GM18867 (cell line): ENCODE measurements at regions not wholly inside any gene's neighbourhood (a gene's known extent, or its start where the extent isn't known, plus 50 kb on each side); places are given as distances from the start of the nearest gene placed in this dataset.

Source experiments
- ATAC-seq: cut with Tn5 transposase; IDR thresholded peaks from one replicate; pipeline ENCODE4 v1.9.1; 2021; ENCODE audit warnings: mild to moderate bottlenecking, moderate library complexity; ENCODE audit not compliant: unreplicated experiment

DNA sequence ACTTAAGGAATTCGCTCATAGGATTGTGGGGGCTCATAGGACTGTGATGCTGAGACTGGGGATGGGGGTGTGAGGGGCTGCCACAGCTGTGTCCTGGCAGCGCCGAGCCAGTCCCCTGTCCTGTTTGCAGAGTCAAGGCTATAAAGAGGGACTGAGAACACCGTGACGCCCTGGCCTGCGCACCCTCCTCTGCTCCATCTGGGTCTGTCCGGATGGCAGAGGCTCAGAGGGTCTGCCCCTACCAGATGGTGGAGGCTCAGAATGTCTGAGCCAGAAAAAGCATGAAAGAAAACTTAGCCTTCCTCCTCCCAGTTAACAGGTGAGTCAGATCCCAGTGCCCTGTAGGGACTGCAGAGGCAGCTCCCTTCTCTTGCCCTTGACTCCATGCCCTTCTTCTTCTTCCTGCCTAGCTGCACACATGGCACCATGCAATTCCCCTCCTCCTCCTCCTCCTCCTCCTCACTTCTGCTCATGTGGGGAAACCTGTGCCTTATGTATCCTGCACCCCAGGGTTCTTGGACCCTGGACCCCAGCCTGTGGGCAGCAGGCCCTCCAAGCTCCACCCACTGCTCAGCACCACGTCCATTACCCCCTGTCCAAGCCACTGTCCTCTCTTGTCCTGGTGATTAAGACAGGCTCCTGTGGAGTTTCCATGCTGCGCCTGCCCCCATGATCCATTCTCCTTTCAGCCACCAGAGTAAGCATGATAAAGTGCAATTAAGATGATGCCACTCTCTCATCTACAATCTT, 410.0 kb upstream of the SULF2 start:
- ATAC-seq, result no peak

DNA sequence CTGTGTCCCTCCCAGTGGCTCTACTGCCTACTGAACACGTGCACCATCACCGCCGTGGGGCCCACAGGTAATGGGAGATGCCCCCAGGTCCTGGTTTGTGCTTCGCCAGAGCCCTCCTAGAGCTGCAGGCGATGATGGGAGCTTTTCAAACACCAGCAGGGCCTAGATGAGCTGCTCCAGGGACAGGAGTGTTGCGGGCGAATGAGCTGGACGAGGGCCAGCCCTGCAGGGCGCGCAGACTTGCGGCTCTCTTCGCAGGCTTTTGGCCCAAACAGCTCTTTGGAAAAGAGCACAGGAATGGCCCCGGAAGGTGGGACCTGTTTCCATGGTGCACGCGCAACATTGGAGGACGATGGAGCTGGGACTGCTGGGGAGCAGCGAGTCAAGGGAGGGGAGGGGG, 409.3 kb upstream of the SULF2 start:
- ATAC-seq, result no peak

DNA sequence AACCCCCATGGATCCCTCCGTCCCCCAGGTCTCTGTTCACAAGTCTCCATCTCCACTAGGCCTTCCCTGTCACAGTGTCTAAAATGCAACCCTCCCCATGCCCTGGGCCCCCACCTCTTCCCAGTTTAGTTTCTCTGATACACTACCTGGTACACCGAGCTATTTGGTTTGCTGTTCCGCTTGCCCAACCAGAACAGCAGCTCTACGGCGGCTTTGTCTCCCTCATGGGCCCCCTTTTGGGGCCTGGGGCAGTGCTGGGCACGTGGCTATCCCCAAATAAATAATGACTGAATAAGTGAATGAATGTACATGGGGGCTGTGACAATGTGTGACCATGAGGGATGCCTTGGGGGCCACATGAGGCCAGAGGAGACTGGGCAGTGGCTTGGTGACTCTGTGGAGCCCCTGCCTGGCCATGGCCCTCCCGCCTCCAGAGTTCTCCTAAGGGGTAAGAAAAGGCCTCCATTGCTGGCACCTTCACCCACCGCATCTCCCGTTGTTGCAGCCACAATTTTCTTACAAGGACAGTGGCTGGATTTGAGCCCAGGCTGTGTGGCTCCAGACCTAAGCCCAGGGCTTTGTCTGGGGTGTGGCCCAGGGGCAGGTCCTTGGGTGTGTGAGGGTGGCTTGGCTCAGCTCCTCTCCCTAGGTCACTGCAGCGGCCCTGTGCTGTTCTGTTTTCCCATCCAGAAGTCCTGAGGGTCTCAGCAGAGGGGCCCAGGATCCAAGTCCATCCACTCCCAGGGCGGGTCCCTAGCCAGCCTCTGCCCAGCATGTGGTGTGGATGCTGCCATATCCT, 408.5 kb upstream of the SULF2 start:
- ATAC-seq, result no peak

DNA sequence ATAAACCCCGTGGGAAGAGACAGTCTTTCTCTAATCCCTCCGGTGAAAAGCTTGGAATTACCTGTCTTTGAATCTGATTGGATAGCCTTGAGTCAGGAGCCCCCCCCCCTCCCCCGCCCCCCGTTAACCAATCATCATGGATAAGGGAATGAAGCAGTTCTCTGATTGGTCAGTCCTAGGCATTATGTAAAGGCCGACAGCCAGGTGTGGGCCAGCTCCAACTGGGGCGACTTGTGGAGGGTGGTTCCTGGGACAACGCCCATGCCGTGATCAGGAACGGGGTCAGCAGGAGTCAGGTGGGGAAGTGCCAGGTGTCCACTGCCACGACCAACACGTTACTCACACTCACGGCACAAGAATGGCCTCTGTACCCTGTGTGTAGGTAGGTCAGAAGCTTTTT, 406.8 kb upstream of the SULF2 start:
- no peak for ATAC-seq

DNA sequence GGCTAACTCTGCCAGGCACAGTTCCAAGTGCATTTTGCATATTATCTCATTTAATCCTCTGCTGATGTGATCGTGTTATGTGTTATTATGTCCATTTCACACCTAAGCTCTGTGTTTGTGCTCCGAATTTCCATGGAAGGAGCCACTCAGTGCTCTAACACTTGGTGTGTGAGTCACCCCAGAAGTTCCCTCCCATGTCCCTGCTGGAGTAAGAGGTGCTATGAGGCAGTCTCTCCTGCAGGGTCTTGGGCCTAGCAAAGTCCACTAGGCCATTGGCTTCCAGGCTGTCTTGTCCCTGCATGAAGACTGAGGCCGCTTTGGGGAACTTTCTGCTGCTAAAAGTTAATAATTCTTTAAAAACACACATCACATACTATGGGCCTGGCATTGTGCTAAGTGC, 405.9 kb upstream of the SULF2 start:
- no peak for ATAC-seq

DNA sequence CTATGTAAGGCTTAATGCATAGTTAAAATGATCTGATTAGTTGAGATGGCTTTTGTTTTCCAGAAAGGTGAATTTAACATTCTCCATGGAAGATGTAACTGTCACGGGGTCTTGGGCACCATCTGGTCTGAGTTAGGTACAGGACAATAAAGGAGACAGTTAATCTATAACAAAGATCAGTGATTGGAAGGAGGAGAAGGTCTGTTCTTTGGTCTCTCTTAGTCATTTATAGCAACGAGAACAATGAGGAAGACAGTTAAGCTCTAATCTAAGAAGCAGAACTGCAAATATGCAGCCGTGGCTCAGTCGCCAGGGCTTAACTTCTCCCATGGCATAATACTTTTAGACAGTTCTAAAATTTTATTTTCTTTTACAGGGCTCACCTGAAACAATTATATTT, 405.5 kb upstream of the SULF2 start:
- no peak for ATAC-seq

DNA sequence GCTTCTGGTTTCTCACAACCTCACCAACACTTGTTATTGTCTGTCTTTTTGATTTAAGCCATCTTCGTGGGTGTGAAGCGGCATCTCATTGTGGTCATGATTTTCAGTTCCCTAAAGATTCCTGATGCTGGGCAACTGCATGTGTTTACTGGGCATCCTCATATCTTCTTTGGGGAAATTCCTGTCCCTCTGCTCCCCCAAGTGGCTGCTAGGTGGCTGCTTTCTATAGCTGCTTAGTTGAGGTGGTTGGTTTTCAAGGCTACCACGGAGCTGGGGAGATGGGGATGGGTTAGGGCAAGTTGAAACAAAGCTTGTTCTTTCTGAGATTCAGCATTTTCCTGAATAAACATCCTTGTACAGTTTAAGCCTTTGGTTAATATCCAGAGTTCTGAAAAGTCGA, 403.9 kb upstream of the SULF2 start:
- ATAC-seq, result no peak

DNA sequence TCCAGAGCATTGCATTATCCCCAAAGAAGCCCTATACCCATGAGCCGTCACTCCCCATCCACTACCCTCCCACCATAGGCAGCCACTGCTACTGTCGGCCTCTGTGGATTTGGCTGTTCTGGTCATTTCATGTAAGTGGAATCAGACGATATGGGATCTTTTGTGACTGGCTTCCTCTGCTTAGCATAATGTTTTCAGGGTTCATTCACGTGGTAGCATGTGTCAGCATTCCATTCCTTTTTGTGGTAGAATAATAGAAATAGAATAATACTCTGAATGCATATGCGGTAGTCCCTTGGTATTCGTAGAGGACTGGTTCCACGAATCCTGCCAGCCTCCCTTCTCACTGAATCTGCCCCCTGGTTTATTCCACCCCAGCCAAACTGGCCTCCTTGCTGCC, 402.6 kb upstream of the SULF2 start:
- no peak for ATAC-seq

DNA sequence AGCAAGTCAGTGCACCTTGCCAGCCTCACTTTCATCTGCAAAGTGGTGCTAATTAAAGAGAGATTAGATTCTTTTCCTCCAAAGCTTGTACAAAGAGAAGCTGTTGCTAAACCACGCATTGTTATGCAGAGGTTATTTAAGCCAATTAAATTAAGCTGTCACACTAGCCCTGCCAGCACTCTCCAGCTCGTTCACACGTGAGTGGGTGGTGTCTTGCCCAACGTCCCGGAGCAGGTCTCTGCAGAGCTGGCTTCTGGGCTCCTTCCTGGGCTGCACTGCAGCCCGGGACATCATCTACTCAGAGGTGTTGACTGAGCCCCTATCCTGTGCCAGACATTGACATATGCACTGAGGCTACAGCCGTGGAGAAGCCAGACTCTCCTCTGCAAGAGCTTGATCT, 401.6 kb upstream of the SULF2 start:
- ATAC-seq, result no peak

DNA sequence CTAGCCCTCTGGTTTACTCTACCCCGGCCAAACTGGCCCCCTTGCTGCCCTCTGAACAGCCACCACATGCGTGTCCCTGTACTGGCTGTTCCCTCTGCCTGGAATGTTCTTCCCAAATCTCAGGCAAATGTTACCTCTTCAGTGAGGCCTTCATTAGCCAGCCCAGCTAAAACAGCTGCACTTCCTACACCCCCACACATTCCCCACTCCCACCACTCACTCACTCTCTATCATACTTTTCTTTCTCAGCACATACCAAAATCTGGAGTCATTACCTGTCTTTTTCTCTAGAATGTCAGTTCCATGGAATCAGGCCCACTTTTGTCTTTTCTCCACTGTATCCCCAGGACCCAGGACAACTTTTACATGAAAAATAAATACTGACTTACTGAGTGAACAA, 401.2 kb upstream of the SULF2 start:
- no peak for ATAC-seq

DNA sequence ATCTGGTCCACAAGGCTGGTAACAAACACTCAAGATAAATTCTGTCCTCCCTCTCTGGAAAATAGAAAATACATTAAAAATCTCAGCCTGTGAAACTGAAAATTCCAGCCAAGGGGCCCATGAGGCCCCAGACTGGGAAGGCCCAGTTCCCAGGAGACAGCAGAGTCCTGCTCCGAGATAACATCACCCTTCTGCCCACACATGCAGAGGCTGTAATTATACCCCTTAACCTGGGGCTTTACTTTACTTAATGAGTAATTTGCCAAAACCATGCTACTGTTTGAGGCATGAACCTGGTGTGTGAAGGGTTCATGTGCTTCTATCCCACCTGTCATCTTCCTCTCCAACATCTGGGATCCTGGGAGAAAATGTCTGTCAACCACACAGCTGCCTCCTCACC, 398.9 kb upstream of the SULF2 start:
- no peak for ATAC-seq

DNA sequence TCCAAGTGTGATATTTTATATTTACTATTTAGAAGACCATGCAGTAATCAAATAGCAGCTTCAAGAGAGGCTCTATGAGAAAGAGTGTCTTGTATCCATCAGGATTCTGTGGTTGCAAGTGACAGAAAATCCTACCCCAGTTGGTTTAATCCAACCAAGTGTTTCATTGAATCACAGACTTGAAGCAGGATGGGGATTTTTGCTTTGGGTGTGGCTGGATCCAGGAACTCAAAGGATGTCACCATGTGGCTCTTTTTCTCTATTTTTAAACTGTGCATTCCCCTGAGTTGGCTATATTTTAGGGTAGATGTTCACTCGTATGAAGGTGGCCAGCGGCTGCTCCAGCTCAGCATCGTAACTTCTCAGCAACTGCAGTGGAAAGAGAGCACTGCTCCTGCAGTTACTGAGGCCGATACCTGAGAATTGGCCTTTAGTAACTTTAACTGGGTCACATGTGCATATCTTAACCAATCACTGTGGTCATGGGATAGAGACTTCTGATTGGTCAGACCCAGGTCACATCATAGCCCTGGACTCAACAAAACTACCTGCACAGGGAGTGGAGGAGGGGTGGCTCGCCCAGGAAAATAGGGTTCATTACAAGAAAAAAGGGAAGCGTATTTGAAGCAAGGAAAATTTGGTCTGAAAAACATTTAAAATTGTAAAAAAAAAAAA, 396.1 kb upstream of the SULF2 start:
- ATAC-seq, result no peak

DNA sequence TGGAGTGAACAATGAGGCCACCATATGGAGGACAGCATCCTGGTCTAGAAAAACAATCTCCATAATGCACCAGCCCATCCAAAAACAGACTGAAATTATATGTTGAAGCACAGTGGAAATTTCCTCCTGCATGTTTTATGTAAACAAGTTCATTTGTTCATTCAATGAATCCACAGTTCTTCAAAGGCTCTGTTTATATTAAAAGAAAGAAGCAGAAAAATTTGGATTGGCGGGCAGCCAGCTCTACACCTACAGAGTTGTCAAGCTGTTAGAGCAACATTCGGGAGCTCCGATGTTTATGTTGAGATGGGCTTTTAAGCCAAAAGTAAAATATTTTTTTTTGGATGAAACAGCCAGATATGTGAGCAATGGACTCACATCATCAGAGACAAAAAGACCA, 395.3 kb upstream of the SULF2 start:
- no peak for ATAC-seq

DNA sequence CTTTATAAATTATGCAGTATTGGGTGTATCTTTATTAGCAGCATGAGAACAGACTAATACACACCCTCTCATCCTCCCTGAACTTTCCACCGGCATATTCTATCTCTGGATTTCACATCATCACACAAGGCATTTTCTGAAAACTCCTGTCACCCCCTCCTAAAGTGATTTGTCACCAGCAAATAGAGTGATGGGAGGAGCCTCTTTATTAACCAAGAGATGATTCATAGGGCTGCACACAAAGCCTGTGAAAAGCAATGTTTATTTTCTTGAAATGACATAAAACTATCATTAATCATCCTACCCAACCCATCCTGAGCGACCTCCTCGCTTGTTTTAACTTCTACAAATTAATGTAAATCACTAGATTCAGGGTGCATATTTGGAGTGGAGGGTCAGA, 394.7 kb upstream of the SULF2 start:
- ATAC-seq, result no peak

DNA sequence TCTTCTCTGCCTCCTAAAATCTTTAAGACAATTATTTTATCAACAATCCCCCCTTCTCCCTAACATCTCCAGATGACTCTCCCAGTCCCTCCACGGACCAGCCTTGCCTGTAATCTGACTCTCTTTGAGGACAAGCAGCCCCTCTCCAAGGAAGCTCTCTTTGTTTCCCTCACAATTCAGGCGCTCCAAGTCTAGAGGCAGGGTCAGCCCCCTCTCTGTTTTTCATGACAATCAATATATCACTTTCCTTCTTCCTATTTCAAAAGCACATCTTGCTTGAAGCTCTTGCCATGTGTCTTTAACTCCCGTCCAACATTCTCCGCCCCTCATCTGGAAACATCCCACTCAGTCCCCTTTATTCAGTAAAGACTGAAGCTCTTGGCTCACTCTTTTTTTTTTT, 393.4 kb upstream of the SULF2 start:
- ATAC-seq, result no peak

DNA sequence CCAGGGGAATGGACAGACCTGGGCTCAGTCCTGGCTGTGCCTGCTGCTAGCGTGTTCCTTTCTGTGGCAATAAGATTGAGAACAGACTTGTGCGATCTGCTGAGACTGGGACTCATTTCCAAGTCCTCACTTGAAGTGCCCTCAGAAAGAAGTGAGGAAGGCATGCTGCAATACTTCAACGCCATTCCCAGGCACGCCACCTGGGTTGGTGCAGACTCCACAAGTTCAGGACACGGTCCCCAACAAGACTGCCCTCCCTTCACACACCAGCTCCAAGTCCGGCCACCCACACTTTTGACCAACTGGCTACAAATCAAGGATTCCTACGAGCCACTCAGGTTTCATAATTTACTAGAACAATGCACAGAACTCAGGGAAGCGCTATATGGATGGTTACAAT, 391.8 kb upstream of the SULF2 start:
- ATAC-seq, result no peak

DNA sequence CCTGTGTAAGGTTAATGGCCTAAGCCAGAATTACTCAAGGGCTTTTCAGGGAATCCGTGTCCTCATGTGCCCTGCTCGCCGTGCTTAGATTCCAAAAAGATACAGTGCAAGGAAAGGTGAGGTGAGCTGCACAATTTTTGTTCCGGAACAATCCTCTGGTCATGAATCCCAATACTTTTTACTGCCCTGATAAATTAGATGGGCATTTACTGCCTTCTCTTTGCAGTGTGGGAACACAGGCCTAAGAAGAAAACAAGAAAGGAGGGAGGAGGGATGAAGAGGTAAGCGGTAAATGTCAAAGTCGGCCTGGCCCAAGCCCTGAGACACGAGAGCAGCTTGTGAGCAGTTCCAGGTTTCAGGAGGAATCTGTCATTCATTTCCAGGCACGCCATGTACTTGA, 390.9 kb upstream of the SULF2 start:
- ATAC-seq, result no peak

DNA sequence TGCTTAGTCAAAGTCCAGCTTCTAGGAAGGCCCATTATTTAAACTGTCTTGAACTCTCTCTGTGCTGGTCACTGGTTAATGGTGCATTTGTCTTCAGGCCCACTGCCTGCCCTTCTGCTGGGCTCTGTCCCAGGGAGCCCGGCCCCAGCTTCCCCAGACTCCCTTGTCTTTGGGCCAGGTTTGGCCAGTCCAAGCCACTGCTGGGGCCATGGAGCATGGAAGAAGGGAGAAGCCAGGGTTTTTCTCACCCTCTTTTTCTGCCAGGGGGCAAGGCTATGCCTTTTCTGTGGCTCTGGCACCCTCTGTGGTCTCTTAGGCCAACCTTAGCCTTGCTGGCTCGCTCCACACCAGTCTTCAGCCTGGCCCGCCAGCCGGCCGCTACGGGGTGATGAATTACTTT, 390.0 kb upstream of the SULF2 start:
- ATAC-seq, result no peak

DNA sequence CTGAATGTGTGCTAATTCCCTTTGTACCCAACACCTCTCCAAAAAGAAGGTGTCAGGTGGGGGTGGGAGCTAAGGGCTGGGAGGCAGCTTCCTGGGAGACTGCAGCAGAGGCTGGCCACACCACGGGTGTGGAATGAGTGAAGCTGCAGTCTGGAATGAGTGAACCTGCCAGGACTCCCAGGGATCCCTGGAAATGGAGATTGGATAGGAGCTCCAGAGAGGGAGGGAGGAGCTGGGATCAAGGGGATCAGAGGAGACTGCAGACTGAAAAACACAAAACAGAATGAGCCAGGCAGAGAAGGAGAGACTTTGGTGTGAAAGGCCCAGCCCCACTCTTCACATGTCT, 387.0 kb upstream of the SULF2 start:
- ATAC-seq, result no peak

DNA sequence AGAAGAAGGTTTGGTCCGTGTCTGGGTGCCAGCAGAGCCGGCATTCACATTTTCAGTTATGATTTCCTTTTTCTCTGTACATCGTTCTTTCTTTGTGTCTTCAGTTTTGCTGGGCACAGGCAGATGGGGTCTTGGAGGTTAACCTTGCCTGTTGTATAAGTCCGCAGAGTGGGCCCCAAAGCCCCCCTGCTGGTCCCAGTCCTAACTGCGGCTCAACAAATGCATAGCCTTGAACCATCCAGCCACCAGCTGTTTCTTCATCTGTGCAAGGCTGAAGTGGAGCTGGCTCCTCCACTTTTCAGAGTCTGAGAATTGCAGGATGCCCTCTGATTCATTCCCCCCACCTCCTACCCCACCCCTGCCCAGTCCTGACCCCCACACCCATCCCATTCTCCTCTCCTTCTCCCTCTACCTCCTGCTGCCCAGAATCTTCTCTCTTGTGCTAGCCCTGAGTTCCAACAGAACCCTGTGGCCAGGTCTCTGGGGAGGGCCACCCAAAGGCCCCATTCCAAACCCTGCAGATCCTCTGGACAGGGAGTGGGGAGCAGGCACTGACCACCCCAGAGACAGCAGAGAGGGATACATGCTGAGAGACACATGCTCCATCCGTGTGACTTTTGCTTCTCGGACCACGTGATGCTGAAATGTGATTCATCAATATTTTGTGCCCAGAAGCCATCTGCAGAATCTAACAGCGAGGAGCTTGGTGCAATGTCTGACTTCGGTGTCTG, 386.5 kb upstream of the SULF2 start:
- ATAC-seq, result no peak

DNA sequence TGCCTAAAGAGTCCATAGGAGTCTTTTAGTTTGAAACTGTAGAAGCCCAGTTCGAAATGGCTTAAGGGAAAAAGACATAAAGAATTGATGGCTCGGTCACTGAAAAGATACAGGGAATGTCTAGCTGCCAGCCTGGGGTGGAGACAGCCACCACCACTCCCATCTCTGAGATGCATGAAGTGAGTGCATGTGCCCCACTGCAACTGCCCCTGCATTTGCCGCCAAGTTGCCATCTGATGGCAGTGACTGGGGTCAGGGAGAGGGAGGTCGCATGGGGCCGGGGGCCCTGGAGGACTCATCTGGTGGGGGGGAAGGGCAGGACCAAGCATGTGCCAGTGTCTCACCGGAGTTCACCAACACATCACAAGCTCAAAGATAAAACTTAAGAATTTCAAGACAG, 385.8 kb upstream of the SULF2 start:
- ATAC-seq, result no peak

DNA sequence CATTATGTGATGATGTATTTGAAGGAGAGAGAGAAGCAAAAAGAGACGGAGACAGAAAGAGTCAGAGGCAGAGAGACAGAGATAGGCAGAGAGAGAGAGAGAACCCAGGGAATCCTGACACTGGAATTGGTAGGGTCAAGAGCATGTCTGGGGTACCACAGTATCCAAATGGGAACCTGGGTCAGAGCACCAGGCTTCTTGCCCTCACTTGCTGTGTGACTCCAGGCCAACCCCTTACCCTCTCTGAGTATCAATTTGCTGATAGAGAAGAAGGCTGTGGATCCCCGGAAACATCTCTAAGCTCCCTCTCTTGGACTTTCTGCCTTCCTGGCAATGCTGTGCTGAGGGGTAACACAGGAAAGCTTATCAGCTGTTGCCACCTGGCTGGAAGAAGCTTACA, 385.3 kb upstream of the SULF2 start:
- ATAC-seq, result no peak
